Adrenal gland (tissue), 5 donors: ENCODE measurements at regions not wholly inside any gene's neighbourhood (a gene's known extent, or its start where the extent isn't known, plus 50 kb on each side); places are given as distances from the start of the nearest gene placed in this dataset.

ENCODE experiments used
- CTCF ChIP-seq, 6 experiments: fragments of 450-650 bp in 4 of 6; fragments of 200-600 bp in 2 of 6; sonication (generic) in 1 of 6; IDR thresholded peaks; 1 replicate in 5 of 6; 2 replicates in 1 of 6; pipeline versions ENCODE4 v1.5.1 to v1.8.0; 2016 to 2021; ENCODE audit warnings: antibody characterized with exemption in 6 of 6, mild to moderate bottlenecking in 2 of 6, moderate library complexity in 1 of 6
- POLR2A ChIP-seq, 2 donors: fragments of 450-650 bp; IDR thresholded peaks; one replicate each; pipeline ENCODE4 v1.6.1; 2017; ENCODE audit warnings: antibody characterized with exemption in 2 of 2, mild to moderate bottlenecking in 2 of 2, moderate library complexity in 1 of 2
- donor health status: DM: no; HTN: no; CAD: no.

DNA sequence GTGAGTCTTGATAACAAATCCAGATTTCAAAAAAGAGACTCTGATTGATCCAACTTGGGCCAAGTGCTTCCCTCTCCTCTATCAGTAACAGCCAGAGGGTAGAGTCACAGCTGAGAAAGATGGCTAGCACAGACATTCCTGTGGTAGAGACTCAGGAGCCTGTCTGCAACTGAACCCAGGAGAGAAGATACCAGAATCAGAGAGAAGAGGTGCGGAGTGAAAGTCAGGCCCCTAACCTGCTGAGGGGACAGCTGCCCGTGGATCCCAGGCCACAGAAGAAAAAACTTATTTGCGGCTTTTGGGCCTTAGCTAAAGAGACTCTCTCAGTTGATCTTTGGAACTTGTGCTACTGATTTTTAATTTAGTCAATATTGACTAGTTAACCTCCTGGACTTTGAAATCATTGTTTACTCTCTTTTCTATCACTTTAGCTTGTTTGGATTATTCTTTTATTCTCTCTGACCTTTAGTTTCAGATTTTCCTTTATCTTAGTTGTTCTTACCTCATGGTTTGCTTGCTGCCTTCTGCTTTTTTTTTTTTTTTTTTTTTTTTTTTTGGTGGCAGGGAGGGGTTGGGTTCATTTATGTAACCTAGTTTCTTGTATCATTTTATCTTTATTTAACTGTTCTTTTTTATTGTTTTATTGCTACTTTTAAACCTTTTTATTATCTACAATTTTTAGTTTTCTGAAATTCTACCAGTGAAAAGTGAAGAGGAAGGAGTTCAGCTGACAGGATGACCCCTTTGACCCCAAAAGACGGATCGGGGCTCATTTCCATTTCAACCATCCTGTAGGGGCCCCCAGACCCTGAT, 154.9 kb upstream of the KRR1 start:
- TF ChIP-seq CTCF (IDR thresholded peaks at IDR 0.05) = no peak
- TF ChIP-seq POLR2A (IDR thresholded peaks at IDR 0.05) = no peak
